ENCODE measurements at regions not wholly inside any gene's neighbourhood (a gene's known extent, or its start where the extent isn't known, plus 50 kb on each side); places are given as distances from the start of the nearest gene placed in this dataset.
"Not testable (repeated sequence)": the region's sequence is repeated elsewhere in the genome, so short reads cannot be mapped to it uniquely, and the experiment has no call there.

DNA sequence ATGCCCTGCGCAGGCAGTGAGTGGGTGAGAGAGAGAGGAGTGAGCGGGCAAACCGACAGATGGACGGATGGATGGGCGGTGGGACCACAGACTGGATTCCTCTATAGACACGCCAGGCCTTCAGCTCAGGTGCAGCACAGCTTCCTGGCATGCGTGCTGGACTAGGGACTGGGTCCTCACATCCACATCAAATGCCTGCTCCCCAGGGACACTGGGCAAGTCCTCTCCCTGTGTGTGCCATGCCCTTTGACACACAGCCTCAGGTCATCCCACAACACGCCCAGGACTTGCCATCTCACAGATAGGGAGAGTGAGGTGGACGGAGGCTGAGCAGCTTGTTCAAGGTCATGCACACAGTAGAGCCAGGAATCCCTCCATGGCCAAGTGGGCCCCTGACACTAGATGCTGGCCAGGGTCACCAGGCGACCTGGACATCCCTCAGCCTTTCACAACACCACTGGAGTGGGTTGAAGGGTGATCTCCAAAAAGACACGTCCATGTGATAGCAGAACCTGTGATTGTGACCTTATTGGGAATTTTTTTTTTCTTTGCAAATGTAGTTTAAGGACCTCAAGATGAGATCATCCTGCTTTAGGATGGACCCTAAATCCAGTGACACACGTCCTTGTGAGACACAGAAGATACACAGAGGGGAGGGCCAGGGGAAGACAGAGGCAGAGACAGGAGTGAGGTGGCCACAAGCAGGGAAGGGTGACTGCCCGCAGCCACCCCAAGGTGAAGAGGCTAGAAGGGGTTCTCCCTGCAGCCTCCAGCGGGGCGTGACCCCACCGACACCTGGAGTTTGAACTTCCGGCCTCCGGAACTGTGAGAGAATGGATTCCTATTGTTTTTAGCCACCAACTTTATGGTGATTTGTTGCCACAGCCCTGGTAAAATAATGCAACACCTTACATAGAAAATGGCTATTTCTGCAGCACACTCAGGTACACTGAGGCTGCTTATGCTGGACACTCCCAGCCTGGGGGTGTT lies 155.0 kb upstream of the CHST15 start:
- no peaks in the 10 kb centered on the region for H3K9me3 Mint-ChIP-seq
- H3K4me3 Mint-ChIP-seq: no peak overlapping the region
- ATAC-seq (no peak), DNase-seq (no peak)
- no peaks in the 10 kb centered on the region for H3K27me3 Mint-ChIP-seq (ENCODE audit: low read depth)
- no peaks in the 10 kb centered on the region for H3K36me3 Mint-ChIP-seq (ENCODE audit: insufficient read depth)
- no peaks in the 10 kb centered on the region for H3K4me1 Mint-ChIP-seq (ENCODE audit: low read depth)

DNA sequence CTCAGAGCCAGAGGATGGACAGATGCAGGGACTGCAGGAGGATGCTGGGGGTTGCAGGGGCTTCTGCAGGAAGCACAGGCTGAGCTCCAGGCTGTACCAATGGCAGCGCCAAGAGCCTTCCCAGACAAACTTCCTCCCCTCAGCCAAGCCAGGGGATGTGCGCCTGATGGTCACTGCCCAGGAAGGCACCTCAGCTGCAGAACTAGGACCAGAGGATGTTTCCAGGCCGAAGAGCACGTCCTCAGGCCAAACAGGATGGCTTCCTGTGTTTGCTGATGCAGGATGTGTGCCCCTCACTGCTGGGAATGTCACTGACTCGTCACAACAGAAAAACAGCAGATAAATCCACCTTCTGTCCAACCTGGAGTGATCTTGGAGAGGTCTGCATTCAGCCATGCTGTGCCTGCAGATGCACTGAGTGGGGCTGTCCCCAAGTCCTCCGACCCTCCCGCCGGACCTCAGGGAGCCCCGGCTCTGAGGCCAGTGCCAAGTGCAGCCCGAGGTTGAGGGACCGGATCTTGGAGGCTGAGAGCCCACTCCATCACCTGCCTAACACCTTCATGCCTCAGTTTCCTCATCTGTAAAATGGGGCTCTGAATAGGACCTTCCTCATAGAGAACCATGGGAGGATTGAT lies 152.5 kb upstream of the CHST15 start:
- Mint-ChIP-seq H3K4me3 (no peak overlapping the region), H3K36me3 (ENCODE audit: insufficient read depth) (no peaks in the 10 kb centered on the region), H3K4me1 (ENCODE audit: low read depth) (no peaks in the 10 kb centered on the region), H3K9me3 (no peaks in the 10 kb centered on the region), H3K27me3 (ENCODE audit: low read depth) (no peaks in the 10 kb centered on the region)
- no peak for DNase-seq
- no peak for ATAC-seq

DNA sequence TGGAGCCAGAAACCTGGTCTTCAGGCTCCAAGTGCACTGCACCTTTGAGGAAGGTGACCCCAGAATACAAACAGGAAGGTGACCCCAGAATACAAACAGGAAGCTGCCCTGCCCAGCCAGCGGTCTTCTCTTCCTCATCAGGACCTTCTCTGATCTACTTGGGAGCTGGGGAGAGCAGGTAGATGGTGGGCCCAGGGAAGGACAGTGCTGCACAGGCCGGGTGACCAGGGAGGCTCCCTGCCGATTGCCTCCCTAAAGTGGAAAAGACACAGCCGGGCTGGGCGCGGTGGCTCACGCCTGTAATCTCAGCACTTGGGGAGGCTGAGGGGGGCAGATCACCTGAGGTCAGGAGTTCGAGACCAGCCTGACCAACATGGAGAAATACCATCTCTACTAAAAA lies 151.8 kb upstream of the CHST15 start:
- ATAC-seq: no peak
- DNase-seq: no peak

DNA sequence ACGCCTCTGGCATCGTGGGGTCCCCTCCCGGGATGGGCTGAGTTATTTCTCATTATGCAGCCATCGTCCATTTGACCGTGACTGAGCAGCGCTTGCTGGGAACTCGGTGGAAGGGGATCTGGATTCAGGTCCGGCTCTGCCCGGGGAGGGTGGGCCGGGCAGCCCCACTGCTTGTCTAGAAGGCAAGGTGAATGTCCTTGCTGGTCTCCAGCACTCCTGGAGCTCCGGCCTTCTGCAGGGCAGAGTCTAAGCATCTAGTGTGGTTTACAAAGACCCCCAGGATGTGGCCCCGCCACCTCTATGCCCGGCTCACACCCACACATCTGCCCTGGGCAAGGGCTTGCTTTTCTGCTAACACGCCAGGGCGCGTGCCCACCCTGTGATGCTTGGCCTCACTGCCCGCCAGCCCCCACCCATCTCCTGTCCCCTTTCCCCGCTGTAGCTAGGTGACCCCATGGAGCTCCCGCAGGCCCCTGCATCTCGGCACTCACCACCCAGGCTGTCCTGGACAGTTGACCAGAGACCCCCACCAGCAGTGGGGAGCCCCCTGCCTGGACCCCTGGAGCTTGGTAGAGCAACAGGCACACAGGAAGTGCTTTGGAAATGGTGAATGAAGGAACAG lies 151.0 kb upstream of the CHST15 start:
- H3K4me3 Mint-ChIP-seq: no peak overlapping the region
- DNase-seq: no peak
- no peaks in the 10 kb centered on the region for H3K27me3 Mint-ChIP-seq (ENCODE audit: low read depth)
- no peak for ATAC-seq
- H3K36me3 Mint-ChIP-seq (ENCODE audit: insufficient read depth): no peaks in the 10 kb centered on the region
- H3K9me3 Mint-ChIP-seq: no peaks in the 10 kb centered on the region
- H3K4me1 Mint-ChIP-seq (ENCODE audit: low read depth): no peaks in the 10 kb centered on the region

More for the DNA sequence above, 151.8 kb upstream of the CHST15 start:
- Mint-ChIP-seq H3K9me3 (no peaks in the 10 kb centered on the region), H3K4me1 (ENCODE audit: low read depth) (no peaks in the 10 kb centered on the region), H3K36me3 (ENCODE audit: insufficient read depth) (no peaks in the 10 kb centered on the region), H3K27me3 (ENCODE audit: low read depth) (no peaks in the 10 kb centered on the region), H3K4me3 (no peak overlapping the region)

DNA sequence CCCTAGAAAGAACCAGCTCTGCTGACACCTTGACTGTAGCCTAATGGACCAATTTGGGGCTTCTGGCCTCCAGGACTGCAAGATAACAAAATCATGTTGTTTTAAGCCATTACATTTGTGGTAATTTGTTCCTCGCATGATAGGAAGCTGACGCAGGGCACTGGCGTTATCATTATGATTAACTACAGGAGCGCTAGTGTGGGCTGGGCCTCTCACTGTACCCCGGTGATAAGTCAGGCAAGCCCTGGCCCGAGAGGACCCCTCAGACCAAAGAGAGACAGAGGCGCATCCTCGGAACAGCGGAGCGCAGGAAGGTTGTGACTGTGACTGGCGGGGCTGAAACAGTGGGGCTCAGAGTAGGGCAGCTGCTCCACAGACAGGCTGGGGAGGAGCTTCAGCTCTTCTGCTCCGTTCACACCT lies 150.3 kb upstream of the CHST15 start:
- Mint-ChIP-seq H3K36me3 (ENCODE audit: insufficient read depth) (no peaks in the 10 kb centered on the region), H3K4me1 (ENCODE audit: low read depth) (no peaks in the 10 kb centered on the region), H3K9me3 (no peaks in the 10 kb centered on the region)

DNA sequence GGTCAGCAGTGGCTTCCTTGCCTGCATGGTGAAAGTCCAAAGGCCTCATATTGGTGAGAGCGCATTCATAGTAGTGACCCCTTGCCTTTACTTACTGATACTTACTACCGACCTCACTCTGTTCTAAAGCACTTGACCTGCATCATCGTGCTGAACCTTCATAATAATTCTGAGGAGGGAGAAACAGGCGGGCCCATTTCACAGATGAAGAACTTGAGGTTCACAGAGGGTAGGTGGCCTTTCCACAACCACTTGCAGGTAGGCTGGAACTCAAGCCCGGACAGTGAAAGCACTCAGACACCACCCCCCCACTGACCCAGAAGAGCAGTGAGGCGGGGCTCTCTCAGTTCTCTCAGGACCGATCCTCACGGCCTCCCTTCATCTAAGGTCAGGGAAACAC lies 149.4 kb upstream of the CHST15 start:
- H3K36me3 Mint-ChIP-seq (ENCODE audit: insufficient read depth): no peaks in the 10 kb centered on the region
- no peaks in the 10 kb centered on the region for H3K4me1 Mint-ChIP-seq (ENCODE audit: low read depth)
- H3K27me3 Mint-ChIP-seq (ENCODE audit: low read depth): no peaks in the 10 kb centered on the region
- DNase-seq (no peak), ATAC-seq (no peak)
- H3K9me3 Mint-ChIP-seq: no peaks in the 10 kb centered on the region
- no peak overlapping the region for H3K4me3 Mint-ChIP-seq

More for the DNA sequence above, 150.3 kb upstream of the CHST15 start:
- DNase-seq (no peak), ATAC-seq (no peak)
- no peak overlapping the region for H3K4me3 Mint-ChIP-seq
- no peaks in the 10 kb centered on the region for H3K27me3 Mint-ChIP-seq (ENCODE audit: low read depth)

DNA sequence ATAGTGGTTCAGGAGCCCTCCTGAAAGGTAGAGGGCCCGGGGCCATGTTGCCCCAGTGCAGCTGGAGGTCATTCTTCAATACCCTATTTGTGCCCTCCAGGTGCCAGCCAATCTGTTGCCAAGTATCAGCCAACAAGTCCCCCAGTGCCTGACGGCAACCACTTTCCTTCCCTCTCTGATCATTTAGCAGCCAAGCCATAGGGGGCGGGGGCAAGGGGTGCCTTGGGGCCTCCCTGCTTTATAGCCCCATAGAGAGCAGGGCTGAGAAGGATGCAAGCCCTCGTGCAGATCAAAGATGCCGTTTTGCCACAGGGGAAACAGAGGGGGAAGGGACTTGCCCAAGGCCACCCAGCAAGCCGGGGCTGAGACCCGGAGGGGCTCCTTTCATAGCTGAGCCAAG lies 149.0 kb upstream of the CHST15 start:
- ATAC-seq (no peak), DNase-seq (no peak)
- no peaks in the 10 kb centered on the region for H3K9me3 Mint-ChIP-seq
- H3K36me3 Mint-ChIP-seq (ENCODE audit: insufficient read depth): no peaks in the 10 kb centered on the region
- H3K27me3 Mint-ChIP-seq (ENCODE audit: low read depth): no peaks in the 10 kb centered on the region
- H3K4me3 Mint-ChIP-seq: no peak overlapping the region
- no peaks in the 10 kb centered on the region for H3K4me1 Mint-ChIP-seq (ENCODE audit: low read depth)

DNA sequence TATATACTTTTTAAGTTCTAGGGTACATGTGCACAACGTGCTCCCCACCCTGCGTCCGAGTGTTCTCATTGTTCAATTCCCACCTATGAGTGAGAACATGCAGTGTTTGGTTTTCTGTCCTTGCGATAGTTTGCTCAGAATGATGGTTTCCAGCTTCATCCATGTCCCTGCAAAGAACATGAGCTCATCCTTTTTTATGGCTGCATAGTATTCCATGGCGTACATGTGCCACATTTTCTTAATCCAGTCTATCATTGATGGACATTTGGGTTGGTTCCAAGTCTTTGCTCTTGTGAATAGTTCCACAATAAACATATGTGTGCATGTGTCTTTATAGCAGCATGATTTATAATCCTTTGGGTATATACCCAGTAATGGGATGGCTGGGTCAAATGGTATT lies 148.1 kb upstream of the CHST15 start:
- H3K4me1 Mint-ChIP-seq (ENCODE audit: low read depth); DNase-seq; ATAC-seq; H3K9me3 Mint-ChIP-seq; H3K36me3 Mint-ChIP-seq (ENCODE audit: insufficient read depth); H3K4me3 Mint-ChIP-seq; H3K27me3 Mint-ChIP-seq (ENCODE audit: low read depth): not testable (repeated sequence)

DNA sequence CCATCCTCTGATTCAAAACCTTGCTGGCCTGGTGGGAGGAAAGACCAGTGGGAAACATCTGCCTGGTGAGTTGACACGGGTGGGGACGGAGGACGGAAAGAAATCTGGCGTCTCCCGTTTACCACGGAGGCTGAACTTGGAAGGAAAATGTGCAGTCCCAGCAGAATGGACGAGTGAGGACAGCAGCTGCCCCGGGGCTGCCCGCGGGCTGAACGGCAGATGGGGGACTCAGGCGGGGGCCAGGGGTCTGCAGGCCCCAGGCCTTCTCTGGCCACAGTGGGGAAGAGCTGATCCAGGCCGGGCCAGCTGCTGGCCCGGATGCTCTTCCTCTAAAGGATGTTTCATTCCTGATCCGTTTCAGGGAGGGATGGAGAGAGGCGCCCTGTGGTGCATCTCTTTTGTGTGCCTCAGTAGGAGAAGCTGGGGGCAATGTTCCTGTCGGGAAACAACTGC lies 147.5 kb upstream of the CHST15 start:
- H3K36me3 Mint-ChIP-seq (ENCODE audit: insufficient read depth): no peaks in the 10 kb centered on the region
- H3K4me1 Mint-ChIP-seq (ENCODE audit: low read depth): no peaks in the 10 kb centered on the region
- no peaks in the 10 kb centered on the region for H3K27me3 Mint-ChIP-seq (ENCODE audit: low read depth)
- ATAC-seq (no peak), DNase-seq (no peak)
- H3K4me3 Mint-ChIP-seq: no peak overlapping the region
- peaks cover 5% of the 10 kb centered on the region for H3K9me3 Mint-ChIP-seq

DNA sequence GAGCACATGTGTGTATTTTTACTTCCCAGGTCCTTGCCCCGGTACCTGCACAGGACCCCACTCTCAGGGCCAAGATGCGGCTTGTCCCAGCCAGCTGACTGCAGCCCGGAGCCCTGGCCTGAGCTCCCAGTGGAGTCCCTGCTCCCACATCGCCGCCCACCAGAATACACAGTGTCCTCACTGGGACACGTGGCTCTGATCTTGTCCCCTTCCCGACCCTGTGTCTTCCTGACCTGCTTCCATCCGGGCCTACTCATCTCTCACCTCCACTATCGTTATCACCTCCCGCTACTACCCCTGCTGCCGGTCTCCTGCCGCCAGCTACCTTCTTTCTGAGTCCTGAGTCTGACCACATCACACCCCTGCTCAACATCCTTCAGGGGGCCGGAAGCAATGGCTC lies 146.3 kb upstream of the CHST15 start:
- ATAC-seq (no peak), DNase-seq (no peak)
- H3K4me3 Mint-ChIP-seq: no peak overlapping the region
- peaks cover 5% of the 10 kb centered on the region for H3K9me3 Mint-ChIP-seq
- H3K36me3 Mint-ChIP-seq (ENCODE audit: insufficient read depth): no peaks in the 10 kb centered on the region
- H3K4me1 Mint-ChIP-seq (ENCODE audit: low read depth): no peaks in the 10 kb centered on the region
- no peaks in the 10 kb centered on the region for H3K27me3 Mint-ChIP-seq (ENCODE audit: low read depth)

DNA sequence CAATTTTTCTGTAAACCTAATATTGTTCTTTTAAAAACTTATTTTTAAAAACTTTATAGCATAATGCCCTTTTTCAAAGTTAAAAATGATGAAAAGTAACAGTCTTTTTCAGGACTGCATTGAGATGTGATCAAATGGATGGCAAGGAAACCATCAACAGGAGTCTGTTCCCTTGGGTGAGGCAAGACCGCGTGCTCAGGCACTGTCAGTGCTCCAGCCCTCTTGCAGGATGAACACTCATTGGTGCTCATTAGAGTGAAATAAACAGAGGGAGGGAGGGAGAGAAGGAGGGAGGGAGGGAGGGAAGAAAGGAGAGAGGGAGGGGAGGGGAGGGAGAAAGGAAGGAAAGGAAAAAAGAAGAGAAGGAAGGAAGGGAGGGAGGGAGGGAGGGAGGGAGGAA lies 145.7 kb upstream of the CHST15 start:
- Mint-ChIP-seq H3K36me3 (ENCODE audit: insufficient read depth) (no peaks in the 10 kb centered on the region), H3K27me3 (ENCODE audit: low read depth) (no peaks in the 10 kb centered on the region), H3K9me3 (peaks cover 5% of the 10 kb centered on the region), H3K4me1 (ENCODE audit: low read depth) (no peaks in the 10 kb centered on the region), H3K4me3 (no peak overlapping the region)
- ATAC-seq (no peak), DNase-seq (no peak)

DNA sequence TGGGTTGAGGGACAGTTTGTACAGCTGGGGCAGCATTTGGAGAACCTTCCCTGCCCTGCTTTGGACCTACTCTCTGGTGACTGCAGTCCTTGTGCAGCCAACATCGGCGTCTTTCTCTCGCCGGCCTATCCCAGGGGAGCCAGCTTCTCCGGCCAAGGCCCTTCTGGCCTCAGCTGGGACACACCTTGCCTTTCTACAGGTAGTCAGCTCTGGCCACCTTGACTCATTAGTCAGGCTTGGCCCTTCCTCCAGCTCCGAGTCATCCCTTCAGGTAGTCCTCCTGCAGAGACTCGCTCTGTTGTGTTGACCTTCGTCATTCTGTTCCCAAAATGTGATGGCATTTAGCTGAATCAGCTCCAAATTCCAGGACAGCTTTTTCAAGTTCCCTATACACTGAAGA lies 145.0 kb upstream of the CHST15 start:
- H3K9me3 Mint-ChIP-seq: peaks cover 5% of the 10 kb centered on the region
- no peaks in the 10 kb centered on the region for H3K4me1 Mint-ChIP-seq (ENCODE audit: low read depth)
- no peak for DNase-seq
- ATAC-seq: no peak
- no peaks in the 10 kb centered on the region for H3K27me3 Mint-ChIP-seq (ENCODE audit: low read depth)
- no peaks in the 10 kb centered on the region for H3K36me3 Mint-ChIP-seq (ENCODE audit: insufficient read depth)
- no peak overlapping the region for H3K4me3 Mint-ChIP-seq

DNA sequence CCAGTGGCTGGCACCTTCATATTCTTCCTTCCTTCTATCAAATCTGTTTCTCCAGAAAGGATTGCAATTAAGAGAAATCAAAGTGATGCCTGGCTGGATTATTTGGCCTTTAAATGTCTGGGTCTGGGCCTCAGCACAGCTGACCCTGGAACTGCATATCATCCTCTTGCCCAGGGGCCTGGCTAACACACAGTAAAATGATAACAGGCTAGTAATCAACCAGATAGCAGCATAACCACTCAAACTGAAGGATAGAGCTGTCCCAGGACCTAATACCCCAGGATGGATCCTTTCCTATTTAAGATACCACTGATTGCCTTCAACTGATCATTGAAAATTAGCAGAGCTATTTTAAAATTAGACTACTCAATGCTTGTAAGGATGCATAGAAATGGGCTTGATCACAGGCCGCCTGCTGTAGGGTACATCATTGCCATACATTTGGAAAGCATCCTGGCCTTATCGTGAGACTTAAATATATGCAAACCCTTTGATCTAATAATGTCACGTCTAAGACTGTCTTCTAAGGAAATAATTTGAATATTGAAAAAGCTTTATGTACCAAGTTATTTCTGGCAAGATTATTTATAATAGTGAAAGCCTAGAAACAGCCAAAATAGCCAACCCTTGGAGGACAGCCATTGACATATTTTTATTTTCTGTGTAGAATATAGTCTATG lies 144.0 kb upstream of the CHST15 start:
- Mint-ChIP-seq H3K4me3 (no peak overlapping the region), H3K4me1 (ENCODE audit: low read depth) (no peaks in the 10 kb centered on the region), H3K27me3 (ENCODE audit: low read depth) (no peaks in the 10 kb centered on the region), H3K9me3 (peaks cover 5% of the 10 kb centered on the region), H3K36me3 (ENCODE audit: insufficient read depth) (no peaks in the 10 kb centered on the region)
- DNase-seq (no peak), ATAC-seq (no peak)

DNA sequence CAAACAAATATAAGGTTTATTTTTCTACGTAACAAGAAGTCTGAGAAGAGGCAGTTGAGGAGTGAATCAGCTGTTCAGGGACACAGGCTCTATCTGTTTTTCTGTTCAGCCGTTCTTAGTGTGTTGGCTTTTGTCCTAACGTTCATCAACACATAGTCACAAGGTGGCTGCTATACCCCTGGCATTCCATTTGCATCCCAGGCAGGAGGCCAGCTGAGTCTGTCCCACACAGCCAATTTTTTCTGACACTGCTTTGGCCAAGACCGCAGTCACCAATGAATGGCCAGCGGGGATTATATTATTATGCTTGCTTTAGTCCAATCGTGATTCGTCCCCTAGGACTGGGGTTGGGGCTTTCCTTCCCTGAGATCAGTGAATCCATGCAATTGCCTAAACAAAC lies 143.4 kb upstream of the CHST15 start:
- Mint-ChIP-seq H3K4me3 (no peak overlapping the region), H3K27me3 (ENCODE audit: low read depth) (no peaks in the 10 kb centered on the region), H3K4me1 (ENCODE audit: low read depth) (no peaks in the 10 kb centered on the region), H3K36me3 (ENCODE audit: insufficient read depth) (no peaks in the 10 kb centered on the region), H3K9me3 (peaks cover 5% of the 10 kb centered on the region)
- ATAC-seq (no peak), DNase-seq (no peak)
